Thymus (tissue), 11 donors: ENCODE measurements at regions not wholly inside any gene's neighbourhood (a gene's known extent, or its start where the extent isn't known, plus 50 kb on each side); places are given as distances from the start of the nearest gene placed in this dataset.

Experiments used
- DNase-seq, 9 donors: peaks; one replicate each; pipeline ENCODE4 v3.0.0-alpha.2; 2013; ENCODE audit warnings: low spot score in 9 of 9, low read depth in 6 of 9, missing footprints in 1 of 9
- H3K27ac ChIP-seq, 2 donors: one replicate each; pipeline ENCODE4 v1.5.1; 2013; ENCODE audit warnings: control low read depth in 1 of 2, low read depth in 1 of 2, low read length in 1 of 2, mild to moderate bottlenecking in 1 of 2, moderate library complexity in 1 of 2
- H3K27me3 ChIP-seq, 2 donors: one replicate each; pipeline ENCODE4 v1.5.1; 2013; ENCODE audit warnings: low read length in 1 of 2; ENCODE audit not compliant: control insufficient read depth in 2 of 2, insufficient read depth in 1 of 2
- H3K36me3 ChIP-seq, 2 donors: one replicate each; pipeline ENCODE4 v1.5.1; 2013; ENCODE audit warnings: low read length in 1 of 2, mild to moderate bottlenecking in 1 of 2, moderate library complexity in 1 of 2; ENCODE audit not compliant: control insufficient read depth in 2 of 2, insufficient read depth in 2 of 2
- H3K4me1 ChIP-seq, 2 donors: one replicate each; pipeline ENCODE4 v1.5.1; 2013; ENCODE audit warnings: low read length in 2 of 2; ENCODE audit not compliant: control insufficient read depth in 2 of 2, insufficient read depth in 2 of 2
- H3K4me3 ChIP-seq, 2 donors: one replicate each; pipeline ENCODE4 v1.5.1; 2013; ENCODE audit warnings: low read length in 2 of 2, control low read depth in 1 of 2, mild to moderate bottlenecking in 1 of 2
- H3K9me3 ChIP-seq, 2 donors: one replicate each; pipeline ENCODE4 v1.5.1; 2013; ENCODE audit warnings: low read length in 1 of 2, mild to moderate bottlenecking in 1 of 2; ENCODE audit not compliant: control insufficient read depth in 2 of 2, insufficient read depth in 1 of 2
- WGBS: extraction: QIAGEN DNeasy Blood & Tissue Kit; methylation state at CpG from one replicate; pipeline ENCODE4 v1.1.7; 2013; 5-methylcytosine and 5-hydroxymethylcytosine counted together
- donor health status: healthy.

GRCh38 chr13:67632590-67632989 lies 402.5 kb upstream of the PCDH9 start:
- no peaks in the 10 kb centered on the region for H3K4me1 ChIP-seq
- peaks cover 0 to 1% of the 10 kb centered on the region in 2 donors for H3K9me3 ChIP-seq
- H3K27ac ChIP-seq = no peak overlapping the region
- H3K4me3 ChIP-seq = no peak overlapping the region
- DNase-seq = no peak
- no peaks in the 10 kb centered on the region for H3K36me3 ChIP-seq
- 93% methylated on average over 1 of the region's 1 CpG for WGBS
- H3K27me3 ChIP-seq = no peaks in the 10 kb centered on the region

- Histone ChIP-seq H3K36me3 (no peaks in the 10 kb centered on the region), H3K4me3 (no peak overlapping the region), H3K27ac (no peak overlapping the region), H3K27me3 (no peaks in the 10 kb centered on the region), H3K4me1 (no peaks in the 10 kb centered on the region), H3K9me3 (no peaks in the 10 kb centered on the region)
- no peak for DNase-seq
- 87% methylated on average over 3 of the region's 3 CpGs for WGBS
These were observed 400.5 kb upstream of the PCDH9 start for GRCh38 chr13:67630640-67631039.

- no peaks in the 10 kb centered on the region for H3K9me3 ChIP-seq
- H3K36me3 ChIP-seq = no peaks in the 10 kb centered on the region
- WGBS = 91% methylated on average over 2 of the region's 2 CpGs
- DNase-seq = no peak
- no peak overlapping the region for H3K4me3 ChIP-seq
- H3K27me3 ChIP-seq = no peaks in the 10 kb centered on the region
- H3K27ac ChIP-seq = no peak overlapping the region
- no peaks in the 10 kb centered on the region for H3K4me1 ChIP-seq
These were observed 393.5 kb upstream of the PCDH9 start for GRCh38 chr13:67623630-67624029.

GRCh38 chr13:67620665-67621064 lies 390.5 kb upstream of the PCDH9 start:
- H3K27ac ChIP-seq = no peak overlapping the region
- H3K9me3 ChIP-seq = no peaks in the 10 kb centered on the region
- whole genome bisulfite sequencing = 88% methylated on average over 3 of the region's 3 CpGs
- DNase-seq = no peak
- H3K36me3 ChIP-seq = no peaks in the 10 kb centered on the region
- H3K27me3 ChIP-seq = no peaks in the 10 kb centered on the region
- no peak overlapping the region for H3K4me3 ChIP-seq
- H3K4me1 ChIP-seq = no peaks in the 10 kb centered on the region

- no peaks in the 10 kb centered on the region for H3K36me3 ChIP-seq
- H3K4me3 ChIP-seq = no peak overlapping the region
- no peak overlapping the region for H3K27ac ChIP-seq
- no peaks in the 10 kb centered on the region for H3K4me1 ChIP-seq
- 72% methylated on average over 2 of the region's 2 CpGs for WGBS
- no peak for DNase-seq
- H3K27me3 ChIP-seq = no peaks in the 10 kb centered on the region
- H3K9me3 ChIP-seq = no peaks in the 10 kb centered on the region
These were observed 389.9 kb upstream of the PCDH9 start for GRCh38 chr13:67619995-67620380.

- H3K9me3 ChIP-seq = no peaks in the 10 kb centered on the region
- no peaks in the 10 kb centered on the region for H3K27me3 ChIP-seq
- no peak overlapping the region for H3K27ac ChIP-seq
- no peak for DNase-seq
- no peak overlapping the region for H3K4me3 ChIP-seq
- H3K36me3 ChIP-seq = no peaks in the 10 kb centered on the region
- H3K4me1 ChIP-seq = no peaks in the 10 kb centered on the region
These were observed 389.3 kb upstream of the PCDH9 start for GRCh38 chr13:67619351-67619994.

- WGBS = 93% methylated on average over 1 of the region's 1 CpG
- Histone ChIP-seq H3K27ac (no peak overlapping the region), H3K4me3 (no peak overlapping the region), H3K36me3 (no peaks in the 10 kb centered on the region), H3K27me3 (no peaks in the 10 kb centered on the region), H3K4me1 (no peaks in the 10 kb centered on the region), H3K9me3 (no peaks in the 10 kb centered on the region)
- no peak for DNase-seq
These were observed 384.4 kb upstream of the PCDH9 start for GRCh38 chr13:67614579-67614978.

GRCh38 chr13:67614013-67614412 lies 383.9 kb upstream of the PCDH9 start:
- H3K27ac ChIP-seq = no peak overlapping the region
- no peaks in the 10 kb centered on the region for H3K4me1 ChIP-seq
- no peaks in the 10 kb centered on the region for H3K36me3 ChIP-seq
- DNase-seq = no peak
- H3K27me3 ChIP-seq = no peaks in the 10 kb centered on the region
- H3K4me3 ChIP-seq = no peak overlapping the region
- WGBS = 94% methylated on average over 7 of the region's 7 CpGs
- no peaks in the 10 kb centered on the region for H3K9me3 ChIP-seq

- no peak overlapping the region for H3K4me3 ChIP-seq
- peaks cover 0 to 4% of the 10 kb centered on the region in 2 donors for H3K9me3 ChIP-seq
- WGBS = 92% methylated on average over 4 of the region's 4 CpGs
- no peak for DNase-seq
- H3K27me3 ChIP-seq = no peaks in the 10 kb centered on the region
- no peaks in the 10 kb centered on the region for H3K36me3 ChIP-seq
- H3K27ac ChIP-seq = no peak overlapping the region
- H3K4me1 ChIP-seq = no peaks in the 10 kb centered on the region
These were observed 358.5 kb upstream of the PCDH9 start for GRCh38 chr13:67588607-67589006.

- Histone ChIP-seq H3K4me3 (no peak overlapping the region), H3K9me3 (no peaks in the 10 kb centered on the region), H3K27me3 (no peaks in the 10 kb centered on the region), H3K27ac (no peak overlapping the region), H3K4me1 (no peaks in the 10 kb centered on the region), H3K36me3 (no peaks in the 10 kb centered on the region)
- DNase-seq = no peak
- 85% methylated on average over 1 of the region's 1 CpG for WGBS
These were observed 347.2 kb upstream of the PCDH9 start for GRCh38 chr13:67577361-67577760.
